ENCODE measurements at regions not wholly inside any gene's neighbourhood (a gene's known extent, or its start where the extent isn't known, plus 50 kb on each side); places are given as distances from the start of the nearest gene placed in this dataset.
"Not testable (repeated sequence)": the region's sequence is repeated elsewhere in the genome, so short reads cannot be mapped to it uniquely, and the experiment has no call there.

DNA sequence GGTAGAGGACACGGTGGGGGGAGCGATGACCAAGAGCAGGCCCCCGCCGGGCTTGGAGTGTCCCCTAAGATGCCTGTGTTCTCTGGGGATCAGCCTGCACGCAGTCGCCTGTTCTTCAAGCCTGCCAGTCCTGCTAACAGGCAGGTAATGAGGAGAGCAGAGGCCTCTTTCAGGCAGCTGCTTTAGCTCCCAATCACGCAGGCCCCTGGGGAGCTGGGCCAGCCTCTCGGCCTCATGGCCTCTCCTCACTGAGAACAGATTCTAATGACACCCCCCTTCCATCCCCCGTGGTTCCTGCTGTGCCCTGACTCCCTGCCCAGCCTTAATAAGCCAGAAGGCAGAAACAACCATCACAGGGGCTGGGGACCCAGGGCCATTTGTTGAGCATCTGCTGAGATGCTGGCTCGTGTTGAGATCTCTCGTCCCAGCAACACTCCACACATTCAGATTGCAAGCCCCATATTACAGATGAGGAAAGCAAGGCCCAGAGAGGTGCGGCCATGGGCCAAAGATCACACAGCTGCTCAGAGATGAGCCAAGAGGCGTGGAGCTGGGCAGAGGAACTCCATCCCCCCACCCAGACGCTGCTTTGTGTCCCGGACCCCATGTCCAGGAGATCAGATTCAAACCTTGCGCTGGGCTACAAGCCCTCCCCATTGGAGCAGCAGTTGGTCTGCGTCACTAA is 71.6 kb upstream of the CASZ1 start:
- no peak for DNase-seq

DNA sequence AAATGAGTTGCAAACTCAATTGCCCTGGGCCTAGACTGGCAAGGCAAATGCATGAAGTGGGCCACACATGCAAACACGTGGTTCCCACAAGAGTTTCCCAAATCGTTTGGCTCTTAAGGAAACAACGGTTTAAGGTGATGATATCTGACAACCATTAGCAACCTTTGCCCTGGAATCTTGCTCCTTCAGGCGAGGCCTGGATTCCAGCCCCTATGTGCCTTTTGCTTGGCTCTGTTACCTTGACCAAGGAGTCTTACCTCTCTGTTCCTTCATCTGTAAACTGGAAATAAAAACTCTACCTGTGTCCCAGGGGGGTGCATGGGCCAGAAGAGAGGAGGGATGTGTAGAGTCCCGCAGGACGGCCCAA is 72.1 kb upstream of the CASZ1 start:
- no peak for DNase-seq

DNA sequence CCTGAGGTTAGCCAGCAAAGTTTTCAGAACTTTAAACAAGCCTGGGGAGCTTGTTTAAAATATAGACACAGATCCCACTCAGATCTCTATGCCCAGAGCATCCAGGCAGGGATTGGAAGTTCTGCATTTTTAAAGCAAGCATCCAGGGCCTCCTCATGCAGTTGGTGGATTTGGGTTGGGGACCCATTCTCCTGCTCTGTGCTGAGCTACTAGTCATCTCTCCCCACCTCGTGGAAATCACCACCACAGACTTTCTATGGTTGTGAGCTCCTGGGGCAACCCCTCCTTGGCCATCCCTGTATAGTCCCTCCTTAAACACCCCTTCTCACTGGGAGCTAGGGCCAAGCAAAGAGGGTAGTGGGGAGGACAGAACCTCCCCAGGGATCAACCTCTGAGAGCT is 73.5 kb upstream of the CASZ1 start:
- DNase-seq, result no peak

DNA sequence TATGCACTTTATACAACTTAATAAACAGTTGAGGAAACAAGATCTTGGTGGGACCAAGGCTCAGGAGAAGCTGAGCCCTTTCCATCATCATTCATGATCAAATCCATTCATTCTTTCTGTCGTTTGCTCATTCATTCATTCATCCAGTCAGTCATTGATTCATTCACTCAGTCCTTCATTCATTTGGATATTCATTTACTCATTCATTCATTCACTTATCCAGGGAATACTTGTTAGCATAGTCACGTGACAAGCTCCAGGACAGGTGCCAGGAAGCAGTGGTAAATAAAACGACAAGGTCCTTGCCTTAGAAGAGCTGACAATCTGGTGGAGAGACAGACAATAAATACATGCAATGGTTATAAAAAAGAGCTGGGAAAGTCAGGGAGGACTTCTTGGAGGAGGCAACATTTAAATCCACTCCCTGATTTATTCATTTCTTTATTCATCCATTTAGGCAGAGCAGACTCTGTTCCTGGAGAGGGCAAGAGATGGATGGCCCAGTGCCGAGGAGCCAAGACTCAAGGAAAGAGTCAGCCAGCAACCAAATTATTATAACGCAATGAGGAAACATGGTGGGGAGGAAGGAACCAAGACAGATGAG is 74.1 kb upstream of the CASZ1 start:
- DNase-seq, result no peak

DNA sequence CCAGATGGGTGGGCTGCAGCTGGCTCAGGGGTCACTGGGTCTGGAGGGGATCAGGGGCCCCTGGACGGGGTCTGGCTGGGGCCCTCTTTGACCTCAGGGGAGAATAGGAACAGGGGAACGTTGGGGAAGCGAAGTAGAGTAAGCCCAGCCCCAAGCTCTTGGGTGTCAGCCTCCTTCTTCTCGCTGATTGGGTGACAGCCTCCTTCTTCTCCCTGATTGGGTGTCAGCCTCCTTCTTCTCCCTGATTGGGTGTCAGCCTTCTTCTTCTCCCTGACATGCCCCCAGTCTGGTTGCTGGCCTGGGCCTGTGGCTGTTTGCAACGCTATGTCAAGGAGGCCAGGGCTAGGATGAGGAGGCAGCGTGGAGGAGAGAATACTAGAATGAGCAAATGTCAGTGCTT is 76.7 kb upstream of the CASZ1 start:
- DNase-seq, result no peak

DNA sequence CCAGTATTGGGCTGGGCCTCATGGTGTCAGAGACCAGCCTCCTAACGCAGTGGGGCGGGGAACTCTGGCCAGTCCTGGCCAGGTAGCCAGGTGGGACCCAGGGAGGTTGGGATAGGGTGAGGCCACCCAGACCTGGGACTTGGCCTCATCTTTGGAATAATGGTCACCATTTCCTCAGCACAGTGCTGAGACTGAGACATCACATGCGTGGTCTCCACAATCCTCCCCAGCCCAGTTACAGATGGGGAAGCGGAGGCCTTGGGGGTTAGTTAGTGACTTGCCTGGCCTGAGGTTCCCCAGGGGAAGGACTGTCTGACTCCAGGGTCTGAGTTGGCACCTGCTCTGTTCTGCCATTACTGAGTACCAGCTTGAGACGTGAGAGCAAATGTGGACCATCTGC is 77.9 kb upstream of the CASZ1 start:
- DNase-seq, result no peak

DNA sequence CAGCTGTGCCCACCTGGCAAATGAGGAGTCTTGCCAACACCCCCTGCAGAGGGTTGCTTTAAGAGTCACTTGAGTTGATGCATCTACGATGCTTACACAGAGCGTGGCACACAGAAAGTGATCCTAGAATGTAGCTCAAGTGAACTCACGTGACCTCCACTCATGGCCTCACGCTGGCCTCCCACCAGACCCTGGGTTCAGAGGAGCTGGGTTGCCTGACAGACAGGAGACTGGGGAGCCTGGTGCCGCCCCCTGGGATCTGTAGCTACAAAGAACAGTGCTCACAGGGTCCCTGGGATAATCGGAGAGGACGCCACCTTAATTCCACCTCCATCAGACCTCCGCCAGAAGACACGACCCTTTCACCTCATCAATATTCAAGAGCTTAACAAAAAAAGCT is 81.4 kb upstream of the CASZ1 start:
- no peak for DNase-seq

DNA sequence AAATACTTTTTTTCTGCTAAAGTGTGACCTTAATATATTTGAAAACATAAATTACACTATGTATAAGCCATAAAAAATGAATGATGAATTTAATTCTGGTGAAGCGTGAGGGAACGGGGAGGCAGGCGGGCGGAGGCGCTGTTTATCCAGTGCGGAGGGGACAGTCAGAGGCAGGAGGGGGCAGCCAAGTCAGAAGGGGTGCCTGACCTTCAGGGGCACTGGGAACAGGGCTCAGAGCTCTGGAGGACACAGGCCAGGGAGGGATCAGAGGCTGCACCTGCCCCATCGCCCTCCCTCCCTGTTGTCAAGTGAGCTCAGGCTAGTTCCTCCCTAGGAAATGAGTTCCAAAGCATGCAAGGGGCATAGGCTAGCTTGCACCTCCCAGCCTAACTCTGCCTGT is 82.0 kb upstream of the CASZ1 start:
- DNase-seq, result no peak

DNA sequence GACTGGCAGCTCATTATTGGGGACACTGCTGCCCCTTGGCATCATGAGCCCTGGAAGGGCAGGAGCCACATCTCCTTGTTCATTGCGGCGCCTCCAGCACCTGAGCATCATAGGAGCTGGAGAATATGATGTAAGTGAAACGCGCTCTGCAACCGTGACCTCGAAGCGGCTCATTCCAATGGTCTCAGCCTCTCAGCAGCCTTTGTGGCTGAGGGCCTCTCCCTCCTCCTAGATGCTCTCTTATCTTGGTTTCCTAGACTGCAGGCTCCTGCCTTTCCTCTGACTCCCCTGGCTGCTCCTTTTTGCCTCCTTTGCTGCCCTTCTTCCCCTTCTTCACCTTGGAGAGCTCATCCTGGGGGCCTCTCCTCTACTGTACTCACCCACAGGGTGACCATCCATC is 83.6 kb upstream of the CASZ1 start:
- DNase-seq, result no peak

DNA sequence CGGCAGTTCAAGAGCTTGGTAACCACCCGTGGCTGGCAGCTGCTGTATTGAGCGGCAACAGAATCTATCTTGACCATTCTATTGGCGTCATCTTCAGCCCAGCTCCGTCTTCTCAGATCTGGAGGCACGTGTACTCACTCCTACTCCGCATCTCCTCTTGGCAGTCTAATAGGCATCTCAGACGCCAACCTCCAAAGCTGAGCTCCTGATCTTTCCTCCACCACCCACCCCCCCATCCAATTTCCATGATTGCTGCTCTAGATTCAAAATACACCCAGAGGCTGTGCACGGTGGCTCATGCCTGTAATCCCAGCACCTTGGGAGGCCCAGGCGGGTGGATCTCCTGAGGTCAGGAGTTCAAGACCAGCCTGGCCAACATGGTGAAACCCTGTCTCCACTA is 84.6 kb upstream of the CASZ1 start:
- DNase-seq, result no peak

DNA sequence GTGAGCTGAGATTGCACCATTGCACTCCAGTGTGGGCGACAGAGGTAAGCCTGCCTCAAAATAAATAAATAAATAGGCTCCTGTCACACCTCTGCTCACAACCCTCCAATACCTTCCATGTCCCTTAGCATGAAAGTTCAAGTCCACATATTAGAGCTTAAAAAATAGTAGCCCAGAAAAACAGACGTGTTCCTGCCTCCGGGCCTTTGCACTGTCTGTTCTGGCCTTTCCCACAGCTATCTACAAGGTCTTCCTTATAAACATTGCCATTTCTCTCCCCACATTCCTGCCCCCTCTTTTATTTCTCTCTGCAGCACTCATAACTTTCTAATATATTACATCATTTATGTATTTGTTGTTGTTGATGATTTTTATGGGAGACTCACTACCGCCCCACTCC is 85.6 kb upstream of the CASZ1 start:
- DNase-seq, result no peak

DNA sequence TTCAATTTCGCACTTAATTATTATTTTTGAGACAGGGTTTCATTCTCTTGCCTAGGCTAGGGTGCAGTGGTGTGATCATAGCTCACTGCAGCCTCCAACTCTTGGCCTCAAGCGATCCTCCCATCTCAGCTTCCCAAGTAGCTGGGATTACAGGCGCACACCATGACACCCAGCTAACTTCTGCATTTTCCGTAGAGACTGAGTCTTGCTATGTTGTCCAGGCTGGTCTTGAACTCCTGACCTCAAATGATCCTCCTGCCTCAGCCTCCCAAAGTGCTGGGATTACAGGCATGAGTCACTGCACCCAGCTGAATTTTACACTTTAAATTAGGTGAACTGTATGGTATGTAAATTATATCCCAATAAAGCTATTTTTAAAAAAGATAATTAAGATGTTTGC is 90.6 kb upstream of the CASZ1 start:
- DNase-seq, result not testable (repeated sequence)

DNA sequence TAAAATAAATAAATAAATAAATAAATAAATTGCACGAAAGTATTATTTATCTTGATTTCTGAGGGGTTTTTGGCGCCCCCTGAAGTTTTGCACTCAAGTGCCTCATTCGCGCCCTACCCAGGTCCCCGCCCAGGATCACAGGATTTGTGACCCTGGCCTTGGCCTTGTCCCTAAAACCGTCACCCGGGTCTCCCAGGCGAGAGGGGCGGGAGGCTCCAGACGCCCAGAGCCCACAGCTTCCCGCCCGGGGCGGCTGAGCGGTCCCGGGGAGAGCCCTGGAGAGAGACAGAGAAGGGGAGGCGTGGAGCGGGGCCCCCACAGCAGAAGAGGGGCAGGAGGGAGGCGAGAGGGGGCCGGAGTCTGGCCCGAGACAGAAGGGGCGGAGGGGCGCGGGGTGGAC is 91.8 kb upstream of the CASZ1 start:
- no peak for DNase-seq

DNA sequence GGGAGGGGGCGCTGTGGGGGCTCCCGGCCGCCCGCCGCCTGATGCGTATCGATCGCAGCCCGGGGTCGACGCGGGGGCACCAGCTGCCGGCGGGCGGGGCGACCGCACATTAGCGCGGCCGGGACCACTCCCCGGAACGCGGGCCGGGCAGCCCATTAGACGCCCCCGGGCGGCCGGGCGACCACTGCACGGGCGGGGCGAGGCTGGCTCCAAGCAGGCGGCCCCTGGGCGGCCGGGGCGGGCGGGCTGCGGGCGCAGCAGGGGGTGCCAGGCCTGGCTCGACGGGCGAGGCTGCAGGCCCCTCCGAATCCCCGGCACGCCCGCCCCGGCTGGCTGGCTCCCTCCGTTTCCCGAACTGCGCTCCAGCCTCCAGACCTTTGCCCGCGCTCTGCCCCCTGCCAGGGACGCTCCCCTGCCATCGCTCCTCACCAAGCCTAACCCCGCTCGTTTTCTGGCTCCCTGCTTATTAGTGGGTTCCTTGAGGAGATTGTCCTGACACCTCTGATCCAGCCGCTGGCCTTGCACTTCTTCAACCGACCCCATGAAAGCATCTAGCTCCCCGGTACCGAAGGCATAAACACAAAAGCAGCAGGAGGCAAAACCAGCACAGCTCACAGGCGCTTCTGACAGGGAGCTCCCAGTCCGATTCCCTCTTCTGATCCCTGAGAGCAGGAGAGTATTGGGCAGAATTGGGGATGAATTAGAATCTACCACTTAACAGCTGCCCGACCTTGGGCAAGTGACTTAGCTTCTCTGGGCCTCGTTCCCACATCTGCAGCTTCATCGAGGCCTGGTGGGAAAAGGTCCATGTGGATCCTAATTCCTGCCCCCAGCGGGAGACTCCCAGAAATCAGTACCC is 92.6 kb upstream of the CASZ1 start:
- DNase-seq, result no peak

DNA sequence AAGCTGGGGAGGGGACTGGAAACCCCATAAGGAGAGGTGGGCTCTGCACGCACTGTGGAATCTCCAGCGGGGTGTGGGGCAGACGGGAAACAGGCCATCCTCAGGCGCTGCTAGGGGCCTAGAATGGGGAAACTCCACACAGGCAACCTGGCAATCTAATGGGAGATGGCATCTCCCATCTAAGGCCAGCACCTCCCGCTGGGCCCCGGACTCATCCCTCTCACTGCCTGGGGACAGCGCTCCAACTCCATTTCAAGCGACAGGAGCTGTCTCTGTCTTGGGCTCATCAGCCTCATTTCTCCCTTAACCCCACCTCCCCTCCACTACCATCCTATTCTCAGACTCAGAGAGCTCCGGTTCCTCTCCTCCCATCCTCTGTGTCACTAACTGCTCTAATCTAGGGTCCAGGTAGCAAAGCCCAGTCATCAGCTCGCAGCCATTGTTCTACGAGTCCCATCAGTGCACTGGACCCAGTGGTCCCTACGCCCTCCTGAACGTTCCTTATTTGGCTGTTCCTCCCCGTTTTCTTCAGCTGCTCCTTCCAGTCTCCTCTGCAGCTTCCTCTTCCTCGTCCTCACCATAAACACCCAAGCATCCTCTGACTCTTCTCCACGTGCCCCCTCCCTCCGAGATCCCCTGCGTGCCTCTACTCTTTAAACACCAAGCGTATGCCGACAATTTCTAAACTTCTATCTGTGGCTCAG is 93.4 kb upstream of the CASZ1 start:
- no peak for DNase-seq

DNA sequence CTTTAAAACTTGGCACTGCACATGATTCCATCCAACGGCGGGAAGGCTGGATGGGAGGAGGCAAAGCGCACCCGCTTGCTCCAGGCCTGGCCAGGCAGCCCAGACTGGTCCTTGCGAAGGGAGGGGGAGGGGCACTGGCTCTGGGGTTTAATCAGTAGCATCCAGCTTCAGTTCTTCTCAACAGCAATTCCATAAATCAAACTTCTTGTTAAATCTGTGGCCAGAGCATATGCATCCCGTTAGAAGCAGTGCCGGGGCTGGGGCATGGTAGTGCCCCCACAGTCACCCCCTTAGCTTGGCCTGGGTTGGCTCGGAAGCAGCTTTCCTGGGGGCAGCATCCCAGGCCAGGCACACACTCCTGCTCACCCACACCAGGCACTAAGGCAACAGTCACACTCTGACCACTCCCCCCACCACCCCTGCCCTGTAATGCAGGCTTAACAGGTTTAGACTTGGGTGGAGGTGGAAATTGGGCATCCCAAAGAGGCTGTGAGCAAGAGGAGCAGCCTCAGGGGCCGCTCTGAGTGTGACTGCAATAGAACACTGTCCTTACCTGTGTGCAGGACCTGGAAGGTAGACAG is 94.1 kb upstream of the CASZ1 start:
- DNase-seq, result no peak

DNA sequence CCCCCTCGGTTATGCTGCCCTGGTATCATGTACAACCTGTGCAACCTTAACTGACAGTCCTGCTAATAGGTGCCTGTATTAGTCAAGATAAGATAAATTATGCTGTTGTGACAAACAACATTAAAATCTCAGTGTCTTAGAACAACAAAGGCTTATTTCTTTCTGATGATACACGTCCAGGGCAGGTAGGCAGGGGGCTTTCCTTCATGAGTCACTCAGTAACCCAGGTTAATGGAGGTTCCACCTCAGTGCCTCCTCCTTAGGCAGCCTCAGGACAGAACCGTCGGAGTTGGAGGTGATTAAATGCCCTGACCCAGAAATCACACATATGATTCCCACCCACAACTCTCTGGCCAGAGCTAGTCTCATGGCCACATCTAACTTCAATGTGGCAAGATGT is 94.6 kb upstream of the CASZ1 start:
- no peak for DNase-seq

DNA sequence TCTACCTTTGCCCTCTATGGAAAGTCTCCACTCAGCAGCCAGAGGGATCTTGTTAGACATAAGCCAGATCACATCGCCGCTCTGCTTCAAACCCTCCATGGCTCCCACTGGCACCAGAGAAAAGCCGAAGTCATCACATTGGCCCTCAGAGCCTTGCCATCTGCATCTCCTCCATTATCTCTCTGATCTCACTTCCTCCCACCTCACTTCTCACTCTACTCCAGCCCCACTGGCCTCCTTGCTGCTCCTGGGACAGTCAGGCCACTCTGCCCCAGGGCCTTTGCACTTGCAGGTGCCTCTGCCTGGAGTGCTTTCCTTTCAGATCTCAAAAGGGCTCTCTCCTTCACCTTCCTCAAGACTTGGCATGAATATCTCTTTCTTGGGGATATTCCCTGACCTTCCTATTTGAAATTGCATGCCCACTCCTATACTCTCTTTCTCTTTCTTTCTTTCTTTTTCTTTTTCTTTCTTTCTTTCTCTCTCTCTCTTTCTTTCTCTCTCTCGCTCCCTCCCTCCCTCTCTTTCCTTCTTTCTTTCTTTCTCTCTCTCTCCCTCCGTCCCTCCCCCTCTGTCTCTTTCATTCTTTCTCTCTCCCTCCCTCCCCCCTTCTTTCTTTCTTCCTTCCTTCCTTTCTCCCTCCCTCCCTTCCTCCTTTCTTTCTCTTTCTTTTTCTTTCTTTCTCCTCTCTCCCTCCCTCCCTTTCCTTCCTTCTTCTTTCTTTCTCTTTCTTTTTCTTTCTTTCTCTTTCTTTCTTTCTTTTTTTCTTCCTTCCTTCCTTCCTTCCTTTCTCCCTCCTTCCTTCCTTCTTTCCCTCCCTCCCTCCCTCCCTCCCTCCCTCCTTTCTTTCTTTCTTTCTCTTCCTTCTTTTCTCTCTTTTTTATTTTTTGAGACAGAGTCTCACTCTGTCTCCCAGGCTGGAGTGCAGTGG is 96.0 kb upstream of the CASZ1 start:
- DNase-seq, result no peak

DNA sequence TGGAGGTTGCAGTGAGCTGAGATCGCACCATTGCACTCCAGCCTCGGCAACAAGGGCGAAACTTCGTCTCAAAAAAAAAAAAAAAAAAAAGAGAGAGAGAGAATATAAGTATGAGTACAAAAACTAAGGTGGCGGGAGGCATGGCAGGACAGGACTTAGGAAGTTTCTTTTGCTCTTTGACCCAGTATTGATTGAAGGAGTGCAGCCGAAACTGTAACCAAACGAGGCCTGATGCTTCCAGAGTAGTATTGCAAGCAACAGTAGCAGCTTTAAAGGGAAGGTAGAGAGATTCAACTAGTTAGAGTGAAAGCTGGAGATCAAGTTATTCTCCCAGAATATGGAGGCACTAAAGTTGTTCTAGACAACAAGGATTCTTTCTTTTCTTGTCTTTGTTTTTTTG is 99.2 kb upstream of the CASZ1 start:
- no peak for DNase-seq

DNA sequence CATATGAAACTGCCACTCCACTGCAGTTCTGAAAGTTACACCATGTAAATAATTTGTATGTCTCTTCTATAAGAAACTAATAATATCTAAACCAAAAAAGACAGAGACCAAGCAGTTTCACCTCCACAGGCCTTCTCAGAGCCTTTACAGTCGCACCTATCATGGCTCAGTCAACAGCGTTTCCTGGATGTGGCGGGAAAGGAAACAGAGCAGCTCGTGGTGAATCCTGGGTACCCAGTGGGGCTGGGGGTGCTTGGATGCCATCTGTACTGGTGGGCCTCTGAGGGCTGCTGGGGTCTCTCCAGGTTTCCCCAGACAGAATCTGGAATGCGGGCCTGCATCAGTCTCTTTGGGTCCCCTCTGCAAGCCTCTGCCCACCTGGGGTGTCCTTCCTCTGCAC is 100.2 kb upstream of the CASZ1 start:
- DNase-seq, result no peak

DNA sequence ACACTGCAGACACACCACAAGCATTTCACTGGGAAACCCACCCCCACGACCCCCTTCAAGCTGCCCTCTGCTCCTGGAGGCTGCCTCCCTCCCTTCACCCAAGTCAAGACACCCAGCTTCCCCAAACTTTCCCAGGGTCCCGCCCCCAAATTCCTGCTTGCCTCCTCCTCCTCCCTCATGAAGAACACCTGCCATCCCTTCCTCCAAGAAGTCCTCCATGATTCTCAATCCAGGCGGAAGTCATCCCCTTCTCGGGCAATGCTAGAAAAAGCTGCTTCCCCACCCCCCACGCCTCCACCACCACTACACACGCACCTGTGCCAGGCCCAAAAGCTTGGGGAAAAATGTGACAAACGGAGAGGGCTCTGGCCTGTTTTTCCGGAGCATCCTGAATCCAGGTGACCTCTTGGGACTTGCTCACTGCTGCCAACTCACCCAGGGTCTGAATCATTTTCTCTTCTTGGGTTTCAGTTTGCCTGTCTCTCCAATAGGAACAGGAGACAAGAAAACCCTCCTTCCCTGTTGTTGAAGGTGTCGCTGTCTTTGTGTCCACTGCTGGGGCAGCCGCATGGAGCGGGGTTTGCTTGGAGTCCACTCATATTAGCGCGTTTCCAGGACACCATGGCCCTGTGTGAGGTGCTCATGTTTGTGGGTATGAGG is 101.0 kb upstream of the CASZ1 start:
- DNase-seq, result no peak
